NCI-H510A (cell line): ENCODE measurements at regions not wholly inside any gene's neighbourhood (a gene's known extent, or its start where the extent isn't known, plus 50 kb on each side); places are given as distances from the start of the nearest gene placed in this dataset.

Experiments
- DNase-seq: peaks from one replicate; lab custom pipeline; 2025; lab: John Stamatoyannopoulos, UW

GRCh38 chr4:131054489-131055019 is 1958.6 kb downstream of the C4orf33 start:
- no peak for DNase-seq

- DNase-seq, result no peak
These were observed 1965.8 kb downstream of the C4orf33 start for GRCh38 chr4:131061734-131062133.

- no peak for DNase-seq
These were observed 1967.9 kb downstream of the C4orf33 start for GRCh38 chr4:131063878-131064277.

- DNase-seq, result no peak
These were observed 1985.1 kb downstream of the C4orf33 start for GRCh38 chr4:131081069-131081468.

- no peak for DNase-seq
These were observed 1989.0 kb downstream of the C4orf33 start for GRCh38 chr4:131084997-131085396.

GRCh38 chr4:131091896-131092295 is 1995.9 kb downstream of the C4orf33 start:
- no peak for DNase-seq

- no peak for DNase-seq
These were observed 1997.4 kb downstream of the C4orf33 start for GRCh38 chr4:131093303-131093702.

GRCh38 chr4:131098976-131099375 is 2003.0 kb downstream of the C4orf33 start:
- no peak for DNase-seq

- DNase-seq, result no peak
These were observed 2017.3 kb downstream of the C4orf33 start for GRCh38 chr4:131113273-131113672.

- DNase-seq, result no peak
These were observed 2017.8 kb downstream of the C4orf33 start for GRCh38 chr4:131113704-131114103.

GRCh38 chr4:131119661-131120060 is 2023.7 kb downstream of the C4orf33 start:
- DNase-seq, result no peak

GRCh38 chr4:131137196-131137595 is 2011.9 kb upstream of the PCDH10 start:
- DNase-seq, result no peak

- DNase-seq, result no peak
These were observed 1989.8 kb upstream of the PCDH10 start for GRCh38 chr4:131159261-131159660.

- DNase-seq, result no peak
These were observed 1956.8 kb upstream of the PCDH10 start for GRCh38 chr4:131192318-131192717.

GRCh38 chr4:131207589-131207988 is 1941.5 kb upstream of the PCDH10 start:
- no peak for DNase-seq

GRCh38 chr4:131248314-131248713 is 1900.8 kb upstream of the PCDH10 start:
- no peak for DNase-seq

GRCh38 chr4:131251321-131251720 is 1897.8 kb upstream of the PCDH10 start:
- DNase-seq, result no peak

- no peak for DNase-seq
These were observed 1891.9 kb upstream of the PCDH10 start for GRCh38 chr4:131257241-131257640.

GRCh38 chr4:131258361-131258760 is 1890.7 kb upstream of the PCDH10 start:
- DNase-seq, result no peak

- DNase-seq, result no peak
These were observed 1860.7 kb upstream of the PCDH10 start for GRCh38 chr4:131288441-131288840.

- DNase-seq, result no peak
These were observed 1852.9 kb upstream of the PCDH10 start for GRCh38 chr4:131296192-131296591.

GRCh38 chr4:131302108-131302507 is 1847.0 kb upstream of the PCDH10 start:
- DNase-seq, result no peak

- DNase-seq, result no peak
These were observed 1844.4 kb upstream of the PCDH10 start for GRCh38 chr4:131304686-131305085.

- no peak for DNase-seq
These were observed 1839.5 kb upstream of the PCDH10 start for GRCh38 chr4:131309628-131310027.

GRCh38 chr4:131316086-131316485 is 1833.0 kb upstream of the PCDH10 start:
- no peak for DNase-seq
